Keratinocyte (primary cell): ENCODE measurements at regions not wholly inside any gene's neighbourhood (a gene's known extent, or its start where the extent isn't known, plus 50 kb on each side); places are given as distances from the start of the nearest gene placed in this dataset.

ENCODE experiments used
- DNase-seq: peaks from one replicate; pipeline ENCODE4 v3.0.0-alpha.2; 2011; ENCODE audit warnings: low read depth, missing footprints, low spot score
- FAIRE-seq: peaks from 2 replicates; lab custom pipeline; 2011; peaks lifted over from hg19 to GRCh38; lab: Jason Lieb, UNC
- H2AFZ ChIP-seq: 2 replicates; pipeline ENCODE4 v1.6.0; 2012; ENCODE audit warnings: low read length, control low read depth, inconsistent platforms; ENCODE audit not compliant: control insufficient read depth
- H3K27ac ChIP-seq: 2 replicates; pipeline ENCODE4 v1.5.1; 2011; ENCODE audit warnings: low read length; ENCODE audit not compliant: control insufficient read depth, insufficient read depth
- H3K27me3 ChIP-seq: 3 replicates; pipeline ENCODE4 v1.6.0; 2011; ENCODE audit warnings: low read length; ENCODE audit not compliant: control insufficient read depth, insufficient read depth; ENCODE audit errors: extremely low read depth
- H3K36me3 ChIP-seq, 2 experiments: 2 replicates in 1 of 2; 3 replicates in 1 of 2; pipeline ENCODE4 v1.5.1; 2011; ENCODE audit warnings: low read length in 2 of 2, mild to moderate bottlenecking in 1 of 2; ENCODE audit not compliant: control insufficient read depth in 2 of 2, insufficient read depth in 2 of 2; ENCODE audit errors: extremely low read depth in 1 of 2
- H3K4me1 ChIP-seq: 3 replicates; pipeline ENCODE4 v1.5.1; 2011; ENCODE audit warnings: low read length; ENCODE audit not compliant: control insufficient read depth, insufficient read depth; ENCODE audit errors: extremely low read depth
- H3K4me2 ChIP-seq: 3 replicates; pipeline ENCODE4 v1.6.0; 2011; ENCODE audit warnings: low read depth, low read length; ENCODE audit not compliant: control insufficient read depth, insufficient read depth; ENCODE audit errors: extremely low read depth
- H3K4me3 ChIP-seq, 3 experiments: fragments of 200-600 bp in 1 of 3; sonication (generic) in 1 of 3; 2 replicates in 2 of 3; 3 replicates in 1 of 3; pipeline ENCODE4 v1.5.1; 2011 to 2016; ENCODE audit warnings: low read length in 3 of 3, mild to moderate bottlenecking in 3 of 3, control low read depth in 2 of 3, inconsistent platforms in 1 of 3, low read depth in 1 of 3, mixed read lengths in 1 of 3, mixed run types in 1 of 3, moderate library complexity in 1 of 3; ENCODE audit not compliant: control insufficient read depth in 2 of 3, insufficient read depth in 2 of 3; ENCODE audit errors: extremely low read depth in 1 of 3
- H3K79me2 ChIP-seq: 2 replicates; pipeline ENCODE4 v1.6.0; 2012; ENCODE audit warnings: low read length; ENCODE audit not compliant: control insufficient read depth, insufficient read depth
- H3K9ac ChIP-seq: 3 replicates; pipeline ENCODE4 v1.6.0; 2011; ENCODE audit warnings: low read length; ENCODE audit not compliant: control insufficient read depth, insufficient read depth; ENCODE audit errors: extremely low read depth
- H3K9me1 ChIP-seq: 3 replicates; pipeline ENCODE4 v1.6.0; 2011; ENCODE audit warnings: low read length; ENCODE audit not compliant: control insufficient read depth, insufficient read depth; ENCODE audit errors: extremely low read depth
- H3K9me3 ChIP-seq: 2 replicates; pipeline ENCODE4 v1.5.1; 2012; ENCODE audit warnings: low read depth, low read length; ENCODE audit not compliant: control insufficient read depth
- H4K20me1 ChIP-seq: 3 replicates; pipeline ENCODE4 v1.6.0; 2011; ENCODE audit warnings: low read length; ENCODE audit not compliant: control insufficient read depth, insufficient read depth; ENCODE audit errors: extremely low read depth
- CTCF ChIP-seq, 3 experiments: IDR thresholded peaks in 1 of 3; conservative IDR thresholded peaks in 1 of 3; optimal IDR thresholded peaks in 1 of 3; 2 replicates in 2 of 3; 3 replicates in 1 of 3; pipeline versions ENCODE3 to v1.5.1; 2011; ENCODE audit warnings: low read length in 3 of 3, mild to moderate bottlenecking in 3 of 3, moderate library complexity in 2 of 3, control low read depth in 1 of 3, inconsistent platforms in 1 of 3; ENCODE audit not compliant: insufficient read depth in 2 of 3; ENCODE audit errors: extremely low read depth in 1 of 3
- EZH2 ChIP-seq: IDR thresholded peaks from one replicate; pipeline ENCODE4 v1.6.1; 2012; ENCODE audit warnings: inconsistent platforms, mild to moderate bottlenecking, low read length, moderate library complexity
- dilution Hi-C: fragments of 300-500 bp; cut with MboI; formaldehyde crosslinking; loops from one replicate; pipeline ENCODE4 v1.7.0; 2020; ENCODE audit warnings: low sequenced_read_pairs; ENCODE audit not compliant: extremely low pct_ligation_motif_present

GRCh38 chr3:66656609-66657008 lies 155.8 kb upstream of the LRIG1 start:
- no peak overlapping the region for H3K4me3 ChIP-seq
- DNase-seq (no peak), FAIRE-seq (no peak)
- H3K27ac ChIP-seq = no peak overlapping the region
- dilution Hi-C loops = no loop called here
- no peaks in the 10 kb centered on the region for H3K9me3 ChIP-seq
- no peaks in the 10 kb centered on the region for H3K27me3 ChIP-seq
- no peaks in the 10 kb centered on the region for H3K36me3 ChIP-seq
- no peaks in the 10 kb centered on the region for H3K4me1 ChIP-seq
- no peaks in the 10 kb centered on the region for H3K9me1 ChIP-seq
- H3K4me2 ChIP-seq = no peak overlapping the region
- no peaks in the 10 kb centered on the region for H3K79me2 ChIP-seq
- H3K9ac ChIP-seq = no peak overlapping the region
- no peak overlapping the region for H2AFZ ChIP-seq
- TF ChIP-seq CTCF (optimal IDR thresholded peaks at IDR 0.05 in 1 of 3, IDR thresholded peaks at IDR 0.05 in 1 of 3, conservative IDR thresholded peaks at IDR 0.05 in 1 of 3; ENCODE audit: extremely low read depth in 1 of 3, insufficient read depth in 2 of 3, low read length in 3 of 3) = no peak
- TF ChIP-seq EZH2 = no peak
- no peaks in the 10 kb centered on the region for H4K20me1 ChIP-seq

- no peak for FAIRE-seq
- Histone ChIP-seq H3K4me2 (no peak overlapping the region), H3K27me3 (no peaks in the 10 kb centered on the region), H3K79me2 (no peaks in the 10 kb centered on the region), H4K20me1 (no peaks in the 10 kb centered on the region), H2AFZ (no peak overlapping the region), H3K9me1 (no peaks in the 10 kb centered on the region), H3K9me3 (no peaks in the 10 kb centered on the region), H3K4me1 (no peaks in the 10 kb centered on the region), H3K36me3 (no peaks in the 10 kb centered on the region), H3K9ac (no peak overlapping the region), H3K27ac (no peak overlapping the region), H3K4me3 (no peak overlapping the region)
- no peak for DNase-seq
- dilution Hi-C loops = no loop called here
- TF ChIP-seq EZH2 (no peak), CTCF (optimal IDR thresholded peaks at IDR 0.05 in 1 of 3, IDR thresholded peaks at IDR 0.05 in 1 of 3, conservative IDR thresholded peaks at IDR 0.05 in 1 of 3; ENCODE audit: extremely low read depth in 1 of 3, insufficient read depth in 2 of 3, low read length in 3 of 3) (no peak)
Measured at GRCh38 chr3:66659056-66659455, 158.2 kb upstream of the LRIG1 start.
